ENCODE measurements at regions not wholly inside any gene's neighbourhood (a gene's known extent, or its start where the extent isn't known, plus 50 kb on each side); places are given as distances from the start of the nearest gene placed in this dataset.

DNA sequence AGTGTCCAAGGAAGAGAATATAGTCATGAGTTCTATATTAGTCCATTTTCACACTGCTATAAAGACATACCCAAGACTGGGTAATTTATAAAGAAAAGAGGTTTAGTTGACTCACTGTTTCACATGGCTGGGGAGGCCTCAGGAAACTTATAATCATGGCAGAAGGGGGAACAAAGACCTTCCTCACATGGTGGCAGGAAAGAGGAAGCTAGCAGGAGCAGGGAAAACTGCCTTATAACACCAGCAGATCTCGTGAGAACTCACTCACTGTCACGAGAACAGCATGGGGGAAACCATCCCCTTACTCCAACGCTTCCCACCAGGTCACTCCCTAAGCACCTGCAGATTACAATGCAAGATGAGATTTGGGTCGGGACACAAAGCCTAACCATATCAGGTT is 139.0 kb upstream of the ZNF438 start:
- TF ChIP-seq, protein P1, sequence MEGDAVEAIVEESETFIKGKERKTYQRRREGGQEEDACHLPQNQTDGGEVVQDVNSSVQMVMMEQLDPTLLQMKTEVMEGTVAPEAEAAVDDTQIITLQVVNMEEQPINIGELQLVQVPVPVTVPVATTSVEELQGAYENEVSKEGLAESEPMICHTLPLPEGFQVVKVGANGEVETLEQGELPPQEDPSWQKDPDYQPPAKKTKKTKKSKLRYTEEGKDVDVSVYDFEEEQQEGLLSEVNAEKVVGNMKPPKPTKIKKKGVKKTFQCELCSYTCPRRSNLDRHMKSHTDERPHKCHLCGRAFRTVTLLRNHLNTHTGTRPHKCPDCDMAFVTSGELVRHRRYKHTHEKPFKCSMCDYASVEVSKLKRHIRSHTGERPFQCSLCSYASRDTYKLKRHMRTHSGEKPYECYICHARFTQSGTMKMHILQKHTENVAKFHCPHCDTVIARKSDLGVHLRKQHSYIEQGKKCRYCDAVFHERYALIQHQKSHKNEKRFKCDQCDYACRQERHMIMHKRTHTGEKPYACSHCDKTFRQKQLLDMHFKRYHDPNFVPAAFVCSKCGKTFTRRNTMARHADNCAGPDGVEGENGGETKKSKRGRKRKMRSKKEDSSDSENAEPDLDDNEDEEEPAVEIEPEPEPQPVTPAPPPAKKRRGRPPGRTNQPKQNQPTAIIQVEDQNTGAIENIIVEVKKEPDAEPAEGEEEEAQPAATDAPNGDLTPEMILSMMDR (IDR thresholded peaks at IDR 0.05; ENCODE audit: insufficient read depth, low read depth, low read length): no peak
- TF ChIP-seq EZH2 (IDR thresholded peaks at IDR 0.05; ENCODE audit: insufficient read depth, low read length): no peak

Data from astrocyte (in vitro differentiated cells and primary cell).